Transverse colon (tissue), 3 donors: ENCODE measurements at regions not wholly inside any gene's neighbourhood (a gene's known extent, or its start where the extent isn't known, plus 50 kb on each side); places are given as distances from the start of the nearest gene placed in this dataset.

Experiments
- EP300 ChIP-seq: sonication (generic); formaldehyde crosslinking; IDR thresholded peaks from one replicate; pipeline ENCODE4 v1.6.1; 2017; ENCODE audit warnings: antibody characterized with exemption, low read depth
- POLR2A ChIP-seq: fragments of 450-650 bp; IDR thresholded peaks from one replicate; pipeline ENCODE4 v1.6.1; 2016; ENCODE audit warnings: antibody characterized with exemption, mild to moderate bottlenecking, moderate library complexity
- TF ChIP-seq, protein P1 (sequence below), 5 experiments: fragments of 200-600 bp in 3 of 5; fragments of 450-650 bp in 2 of 5; sonication (generic) in 3 of 5; IDR thresholded peaks; 1 replicate in 2 of 5; 2 replicates in 3 of 5; pipeline ENCODE4 v1.5.1; 2016 to 2017; ENCODE audit warnings: antibody characterized with exemption in 5 of 5, inconsistent platforms in 3 of 5, mild to moderate bottlenecking in 2 of 5, moderate library complexity in 1 of 5

DNA sequence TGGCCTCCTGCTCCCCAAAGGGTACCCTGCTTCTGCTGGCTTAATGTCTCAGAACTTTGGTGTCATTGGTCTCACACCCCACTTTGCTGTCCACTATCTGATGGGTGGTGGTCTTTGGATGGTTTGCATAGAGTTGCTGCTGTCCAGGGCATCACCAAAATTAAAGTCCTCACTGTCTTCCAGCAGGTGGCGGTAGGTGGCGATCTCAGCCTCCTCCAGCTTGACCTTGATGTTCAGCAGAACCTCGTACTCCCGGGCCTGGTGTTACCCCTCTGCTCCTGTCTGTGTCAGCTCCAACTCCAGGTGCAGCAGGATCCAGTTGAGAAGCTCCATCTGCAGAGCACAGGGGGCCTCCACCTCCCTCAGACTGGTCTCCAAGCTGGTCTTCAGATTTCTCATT lies 1169.5 kb upstream of the PABPC4L start:
- TF ChIP-seq, protein P1, sequence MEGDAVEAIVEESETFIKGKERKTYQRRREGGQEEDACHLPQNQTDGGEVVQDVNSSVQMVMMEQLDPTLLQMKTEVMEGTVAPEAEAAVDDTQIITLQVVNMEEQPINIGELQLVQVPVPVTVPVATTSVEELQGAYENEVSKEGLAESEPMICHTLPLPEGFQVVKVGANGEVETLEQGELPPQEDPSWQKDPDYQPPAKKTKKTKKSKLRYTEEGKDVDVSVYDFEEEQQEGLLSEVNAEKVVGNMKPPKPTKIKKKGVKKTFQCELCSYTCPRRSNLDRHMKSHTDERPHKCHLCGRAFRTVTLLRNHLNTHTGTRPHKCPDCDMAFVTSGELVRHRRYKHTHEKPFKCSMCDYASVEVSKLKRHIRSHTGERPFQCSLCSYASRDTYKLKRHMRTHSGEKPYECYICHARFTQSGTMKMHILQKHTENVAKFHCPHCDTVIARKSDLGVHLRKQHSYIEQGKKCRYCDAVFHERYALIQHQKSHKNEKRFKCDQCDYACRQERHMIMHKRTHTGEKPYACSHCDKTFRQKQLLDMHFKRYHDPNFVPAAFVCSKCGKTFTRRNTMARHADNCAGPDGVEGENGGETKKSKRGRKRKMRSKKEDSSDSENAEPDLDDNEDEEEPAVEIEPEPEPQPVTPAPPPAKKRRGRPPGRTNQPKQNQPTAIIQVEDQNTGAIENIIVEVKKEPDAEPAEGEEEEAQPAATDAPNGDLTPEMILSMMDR (IDR thresholded peaks at IDR 0.05): no peak
- TF ChIP-seq POLR2A (no peak), EP300 (no peak)
